WTC11 (cell line): ENCODE measurements at regions not wholly inside any gene's neighbourhood (a gene's known extent, or its start where the extent isn't known, plus 50 kb on each side); places are given as distances from the start of the nearest gene placed in this dataset.

Experiments
- ATAC-seq: fragments of 200-7000 bp; cut with Tn5 transposase; 2 replicates; pipeline ENCODE4 v1.10.0; 2021; ENCODE audit warnings: mild to moderate bottlenecking, moderate library complexity
- CTCF ChIA-PET: fragments of 300-600 bp; sonication (Branson Sonifier 250); formaldehyde crosslinking; loops from one replicate; lab custom pipeline; 2021; ENCODE audit warnings: antibody characterized with exemption; lab: Charles Lee
- POLR2A ChIA-PET: fragments of 350-600 bp; sonication (Branson Sonifier 250); formaldehyde crosslinking; loops from one replicate; lab custom pipeline; 2021; ENCODE audit warnings: antibody characterized with exemption; lab: Charles Lee
- DNase-seq: peaks from one replicate; pipeline ENCODE4 v3.0.0; 2021; ENCODE audit warnings: low spot score
- H3K27ac Mint-ChIP-seq: 2 replicates; pipeline ENCODE4 v1.8.0; 2021; ENCODE audit warnings: mixed read lengths
- H3K27me3 Mint-ChIP-seq: 2 replicates; pipeline ENCODE4 v1.8.0; 2021; ENCODE audit warnings: low read depth, mild to moderate bottlenecking, moderate library complexity, mixed read lengths
- H3K36me3 Mint-ChIP-seq: 2 replicates; pipeline ENCODE4 v1.8.0; 2021; ENCODE audit warnings: mixed read lengths
- H3K4me1 Mint-ChIP-seq: 2 replicates; pipeline ENCODE4 v1.8.0; 2022; ENCODE audit warnings: mixed read lengths
- H3K4me3 Mint-ChIP-seq: 2 replicates; pipeline ENCODE4 v1.8.0; 2021; ENCODE audit warnings: mild to moderate bottlenecking, moderate library complexity, mixed read lengths
- H3K9me3 Mint-ChIP-seq: 2 replicates; pipeline ENCODE4 v1.8.0; 2021; ENCODE audit warnings: mixed read lengths
- CREM ChIP-seq: sonication (generic); formaldehyde crosslinking; IDR thresholded peaks from 2 replicates; pipeline ENCODE4 v1.8.1; 2022; ENCODE audit warnings: mild to moderate bottlenecking, missing genetic modification reagents, moderate library complexity
- ELF4 ChIP-seq: sonication (generic); formaldehyde crosslinking; IDR thresholded peaks from 2 replicates; pipeline ENCODE4 v1.8.1; 2022; ENCODE audit warnings: low read depth, mild to moderate bottlenecking, moderate library complexity, missing genetic modification reagents
- EMX1 ChIP-seq: fragments of 250-450 bp; sonication (Bioruptor Pico); IDR thresholded peaks from 2 replicates; pipeline ENCODE4 v1.8.0; 2021; ENCODE audit warnings: mild to moderate bottlenecking
- ETV6 ChIP-seq: sonication (generic); formaldehyde crosslinking; IDR thresholded peaks from 2 replicates; pipeline ENCODE4 v1.8.1; 2022; ENCODE audit warnings: mild to moderate bottlenecking, missing genetic modification reagents
- FOXP1 ChIP-seq: sonication (generic); formaldehyde crosslinking; IDR thresholded peaks from 2 replicates; pipeline ENCODE4 v1.8.0; 2022; ENCODE audit warnings: missing genetic modification reagents, mild to moderate bottlenecking, moderate library complexity, borderline replicate concordance
- HMGA2 ChIP-seq: fragments of 250-450 bp; sonication (Bioruptor Pico); IDR thresholded peaks from 2 replicates; pipeline ENCODE4 v1.4.0; 2021; ENCODE audit warnings: mild to moderate bottlenecking, moderate library complexity
- IRF2 ChIP-seq: sonication (generic); formaldehyde crosslinking; IDR thresholded peaks from 2 replicates; pipeline ENCODE4 v1.8.0; 2022; ENCODE audit warnings: low read depth, missing genetic modification reagents, borderline replicate concordance
- NFE2L1 ChIP-seq: sonication (generic); formaldehyde crosslinking; IDR thresholded peaks from 2 replicates; pipeline ENCODE4 v1.8.1; 2023; ENCODE audit warnings: missing genetic modification reagents
- NR1H2 ChIP-seq: sonication (generic); formaldehyde crosslinking; IDR thresholded peaks from 2 replicates; pipeline ENCODE4 v1.9.0; 2021; ENCODE audit warnings: mild to moderate bottlenecking, moderate library complexity, missing genetic modification reagents
- NR2C2 ChIP-seq: sonication (generic); formaldehyde crosslinking; IDR thresholded peaks from 2 replicates; pipeline ENCODE4 v1.8.0; 2022; ENCODE audit warnings: mild to moderate bottlenecking, missing genetic modification reagents
- SMAD3 ChIP-seq: sonication (generic); formaldehyde crosslinking; IDR thresholded peaks from 2 replicates; pipeline ENCODE4 v1.8.0; 2022; ENCODE audit warnings: missing genetic modification reagents, mild to moderate bottlenecking, borderline replicate concordance
- ZNF219 ChIP-seq: sonication (generic); formaldehyde crosslinking; IDR thresholded peaks from 2 replicates; pipeline ENCODE4 v1.8.0; 2023; ENCODE audit warnings: missing genetic modification reagents, mild to moderate bottlenecking, borderline replicate concordance
- ZNF317 ChIP-seq: sonication (generic); formaldehyde crosslinking; IDR thresholded peaks from 2 replicates; pipeline ENCODE4 v1.8.1; 2023; ENCODE audit warnings: low read depth, mild to moderate bottlenecking, moderate library complexity, missing genetic modification reagents, borderline replicate concordance
- ZNF396 ChIP-seq: fragments of 250-450 bp; sonication (Bioruptor Pico); IDR thresholded peaks from 2 replicates; pipeline ENCODE4 v1.8.0; 2021; ENCODE audit warnings: mild to moderate bottlenecking, moderate library complexity, borderline replicate concordance
- ZNF671 ChIP-seq: fragments of 250-450 bp; sonication (Bioruptor Pico); IDR thresholded peaks from 2 replicates; pipeline ENCODE4 v1.8.0; 2021; ENCODE audit warnings: mild to moderate bottlenecking
- TF ChIP-seq, protein P1 (sequence below): sonication (generic); formaldehyde crosslinking; IDR thresholded peaks from 2 replicates; pipeline ENCODE4 v1.8.0; 2023; ENCODE audit warnings: mild to moderate bottlenecking, missing genetic modification reagents
- TF ChIP-seq, protein P2 (sequence below): sonication (generic); formaldehyde crosslinking; IDR thresholded peaks from 2 replicates; pipeline ENCODE4 v1.8.1; 2022; ENCODE audit warnings: low read depth, mild to moderate bottlenecking, moderate library complexity, missing genetic modification reagents, borderline replicate concordance
- TF ChIP-seq, protein P3 (sequence below): sonication (generic); formaldehyde crosslinking; IDR thresholded peaks from 2 replicates; pipeline ENCODE4 v1.8.0; 2022; ENCODE audit warnings: mild to moderate bottlenecking, missing genetic modification reagents
- TF ChIP-seq, protein P4 (sequence below): fragments of 250-450 bp; sonication (Bioruptor Pico); IDR thresholded peaks from 2 replicates; pipeline ENCODE4 v1.9.0; 2021; ENCODE audit warnings: mild to moderate bottlenecking, borderline replicate concordance
- TF ChIP-seq, protein P5 (sequence below): fragments of 250-450 bp; sonication (Bioruptor Pico); conservative IDR thresholded peaks from 2 replicates; pipeline ENCODE4 v1.9.0; 2021; ENCODE audit warnings: mild to moderate bottlenecking

DNA sequence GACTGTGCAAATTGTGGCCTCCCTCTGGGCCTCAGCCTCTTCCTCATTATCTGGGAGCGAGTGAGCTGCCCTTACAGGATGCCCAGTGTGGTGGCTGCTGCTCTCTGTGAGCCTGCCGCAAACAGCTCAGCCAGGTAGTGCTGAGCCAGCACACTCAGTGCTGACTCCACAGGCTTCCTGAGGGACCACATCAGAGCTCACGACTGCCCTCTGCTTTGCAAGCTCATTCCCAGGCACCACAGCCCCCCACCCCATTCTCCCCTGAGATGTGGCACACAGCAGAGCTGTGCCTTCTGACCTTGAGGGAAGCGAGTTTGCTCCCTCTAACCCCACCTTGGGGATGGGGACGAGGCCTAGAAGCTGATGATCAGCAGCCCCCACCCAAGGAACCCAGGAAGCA is 230.5 kb upstream of the PPP2R2D start:
- peaks cover 9% of the 10 kb centered on the region for H3K4me1 Mint-ChIP-seq
- H3K9me3 Mint-ChIP-seq, result peaks cover 35% of the 10 kb centered on the region
- no peak overlapping the region for H3K27ac Mint-ChIP-seq
- no peak for DNase-seq
- ChIA-PET POLR2A (interaction anchor here (0.7 kb wide), 1 partner anchor 9 kb away, joined by 3 read pairs; no protein-coding TSS in a partner anchor), CTCF (interaction anchor here (0.6 to 2.1 kb wide), 12 partner anchors 15 to 216 kb away, joined by 3 to 10 read pairs (median 4); no protein-coding TSS in a partner anchor)
- H3K27me3 Mint-ChIP-seq, result peaks cover 9% of the 10 kb centered on the region
- H3K4me3 Mint-ChIP-seq, result no peak overlapping the region
- TF ChIP-seq ZNF219 (CRISPR knock-in tag) (no peak), ZNF317 (CRISPR knock-in tag) (no peak), CREM (CRISPR knock-in tag) (no peak), NR1H2 (CRISPR knock-in tag) (no peak), FOXP1 (CRISPR knock-in tag) (no peak), ZNF671 (no peak), SMAD3 (CRISPR knock-in tag) (no peak), NR2C2 (no peak), IRF2 (CRISPR knock-in tag) (no peak), EMX1 (CRISPR knock-in tag) (no peak), ZNF396 (CRISPR knock-in tag) (no peak), HMGA2 (CRISPR knock-in tag) (no peak), NFE2L1 (CRISPR knock-in tag) (no peak), ETV6 (CRISPR knock-in tag) (no peak), ELF4 (no peak)
- TF ChIP-seq, protein P1, sequence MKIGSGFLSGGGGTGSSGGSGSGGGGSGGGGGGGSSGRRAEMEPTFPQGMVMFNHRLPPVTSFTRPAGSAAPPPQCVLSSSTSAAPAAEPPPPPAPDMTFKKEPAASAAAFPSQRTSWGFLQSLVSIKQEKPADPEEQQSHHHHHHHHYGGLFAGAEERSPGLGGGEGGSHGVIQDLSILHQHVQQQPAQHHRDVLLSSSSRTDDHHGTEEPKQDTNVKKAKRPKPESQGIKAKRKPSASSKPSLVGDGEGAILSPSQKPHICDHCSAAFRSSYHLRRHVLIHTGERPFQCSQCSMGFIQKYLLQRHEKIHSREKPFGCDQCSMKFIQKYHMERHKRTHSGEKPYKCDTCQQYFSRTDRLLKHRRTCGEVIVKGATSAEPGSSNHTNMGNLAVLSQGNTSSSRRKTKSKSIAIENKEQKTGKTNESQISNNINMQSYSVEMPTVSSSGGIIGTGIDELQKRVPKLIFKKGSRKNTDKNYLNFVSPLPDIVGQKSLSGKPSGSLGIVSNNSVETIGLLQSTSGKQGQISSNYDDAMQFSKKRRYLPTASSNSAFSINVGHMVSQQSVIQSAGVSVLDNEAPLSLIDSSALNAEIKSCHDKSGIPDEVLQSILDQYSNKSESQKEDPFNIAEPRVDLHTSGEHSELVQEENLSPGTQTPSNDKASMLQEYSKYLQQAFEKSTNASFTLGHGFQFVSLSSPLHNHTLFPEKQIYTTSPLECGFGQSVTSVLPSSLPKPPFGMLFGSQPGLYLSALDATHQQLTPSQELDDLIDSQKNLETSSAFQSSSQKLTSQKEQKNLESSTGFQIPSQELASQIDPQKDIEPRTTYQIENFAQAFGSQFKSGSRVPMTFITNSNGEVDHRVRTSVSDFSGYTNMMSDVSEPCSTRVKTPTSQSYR (CRISPR knock-in tag), result no peak
- TF ChIP-seq, protein P2, sequence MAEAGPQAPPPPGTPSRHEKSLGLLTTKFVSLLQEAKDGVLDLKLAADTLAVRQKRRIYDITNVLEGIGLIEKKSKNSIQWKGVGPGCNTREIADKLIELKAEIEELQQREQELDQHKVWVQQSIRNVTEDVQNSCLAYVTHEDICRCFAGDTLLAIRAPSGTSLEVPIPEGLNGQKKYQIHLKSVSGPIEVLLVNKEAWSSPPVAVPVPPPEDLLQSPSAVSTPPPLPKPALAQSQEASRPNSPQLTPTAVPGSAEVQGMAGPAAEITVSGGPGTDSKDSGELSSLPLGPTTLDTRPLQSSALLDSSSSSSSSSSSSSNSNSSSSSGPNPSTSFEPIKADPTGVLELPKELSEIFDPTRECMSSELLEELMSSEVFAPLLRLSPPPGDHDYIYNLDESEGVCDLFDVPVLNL (CRISPR knock-in tag), result no peak
- TF ChIP-seq, protein P3, sequence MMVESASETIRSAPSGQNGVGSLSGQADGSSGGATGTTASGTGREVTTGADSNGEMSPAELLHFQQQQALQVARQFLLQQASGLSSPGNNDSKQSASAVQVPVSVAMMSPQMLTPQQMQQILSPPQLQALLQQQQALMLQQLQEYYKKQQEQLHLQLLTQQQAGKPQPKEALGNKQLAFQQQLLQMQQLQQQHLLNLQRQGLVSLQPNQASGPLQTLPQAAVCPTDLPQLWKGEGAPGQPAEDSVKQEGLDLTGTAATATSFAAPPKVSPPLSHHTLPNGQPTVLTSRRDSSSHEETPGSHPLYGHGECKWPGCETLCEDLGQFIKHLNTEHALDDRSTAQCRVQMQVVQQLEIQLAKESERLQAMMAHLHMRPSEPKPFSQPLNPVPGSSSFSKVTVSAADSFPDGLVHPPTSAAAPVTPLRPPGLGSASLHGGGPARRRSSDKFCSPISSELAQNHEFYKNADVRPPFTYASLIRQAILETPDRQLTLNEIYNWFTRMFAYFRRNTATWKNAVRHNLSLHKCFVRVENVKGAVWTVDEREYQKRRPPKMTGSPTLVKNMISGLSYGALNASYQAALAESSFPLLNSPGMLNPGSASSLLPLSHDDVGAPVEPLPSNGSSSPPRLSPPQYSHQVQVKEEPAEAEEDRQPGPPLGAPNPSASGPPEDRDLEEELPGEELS (CRISPR knock-in tag), result no peak
- peak; percentile 93 for ATAC-seq
- H3K36me3 Mint-ChIP-seq, result peaks cover 15% of the 10 kb centered on the region

DNA sequence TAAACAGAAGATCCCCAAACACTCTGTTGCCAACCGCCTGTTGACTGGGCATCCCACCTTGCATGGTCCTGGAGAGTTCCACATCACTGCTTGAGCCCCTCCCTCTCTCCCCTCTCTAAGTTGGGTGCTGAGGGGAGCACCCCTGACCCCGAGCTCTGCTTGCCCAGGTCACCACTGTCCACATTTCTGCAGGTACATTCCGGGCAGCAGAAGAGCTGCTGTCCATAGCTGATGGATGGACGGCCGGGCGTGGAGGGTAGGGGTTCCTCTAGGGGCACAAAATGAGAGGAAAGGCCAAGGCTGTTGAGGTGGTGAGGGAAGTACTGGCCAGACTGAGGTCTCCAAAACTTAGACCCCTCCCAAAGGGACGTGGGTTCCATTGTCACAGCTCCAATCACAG is 227.4 kb upstream of the PPP2R2D start:
- H3K27ac Mint-ChIP-seq, result no peak overlapping the region
- H3K4me3 Mint-ChIP-seq, result no peak overlapping the region
- ATAC-seq (no peak), DNase-seq (no peak)
- H3K27me3 Mint-ChIP-seq, result peaks cover 22% of the 10 kb centered on the region
- CTCF ChIA-PET, result interaction anchor here (0.8 to 2.2 kb wide), 2 partner anchors 14 to 220 kb away, joined by 3 to 5 read pairs; no protein-coding TSS in a partner anchor
- POLR2A ChIA-PET, result no interaction called here
- peaks cover 34% of the 10 kb centered on the region for H3K4me1 Mint-ChIP-seq
- H3K9me3 Mint-ChIP-seq, result peaks cover 35% of the 10 kb centered on the region
- H3K36me3 Mint-ChIP-seq, result peaks cover 15% of the 10 kb centered on the region
- TF ChIP-seq, protein P4, sequence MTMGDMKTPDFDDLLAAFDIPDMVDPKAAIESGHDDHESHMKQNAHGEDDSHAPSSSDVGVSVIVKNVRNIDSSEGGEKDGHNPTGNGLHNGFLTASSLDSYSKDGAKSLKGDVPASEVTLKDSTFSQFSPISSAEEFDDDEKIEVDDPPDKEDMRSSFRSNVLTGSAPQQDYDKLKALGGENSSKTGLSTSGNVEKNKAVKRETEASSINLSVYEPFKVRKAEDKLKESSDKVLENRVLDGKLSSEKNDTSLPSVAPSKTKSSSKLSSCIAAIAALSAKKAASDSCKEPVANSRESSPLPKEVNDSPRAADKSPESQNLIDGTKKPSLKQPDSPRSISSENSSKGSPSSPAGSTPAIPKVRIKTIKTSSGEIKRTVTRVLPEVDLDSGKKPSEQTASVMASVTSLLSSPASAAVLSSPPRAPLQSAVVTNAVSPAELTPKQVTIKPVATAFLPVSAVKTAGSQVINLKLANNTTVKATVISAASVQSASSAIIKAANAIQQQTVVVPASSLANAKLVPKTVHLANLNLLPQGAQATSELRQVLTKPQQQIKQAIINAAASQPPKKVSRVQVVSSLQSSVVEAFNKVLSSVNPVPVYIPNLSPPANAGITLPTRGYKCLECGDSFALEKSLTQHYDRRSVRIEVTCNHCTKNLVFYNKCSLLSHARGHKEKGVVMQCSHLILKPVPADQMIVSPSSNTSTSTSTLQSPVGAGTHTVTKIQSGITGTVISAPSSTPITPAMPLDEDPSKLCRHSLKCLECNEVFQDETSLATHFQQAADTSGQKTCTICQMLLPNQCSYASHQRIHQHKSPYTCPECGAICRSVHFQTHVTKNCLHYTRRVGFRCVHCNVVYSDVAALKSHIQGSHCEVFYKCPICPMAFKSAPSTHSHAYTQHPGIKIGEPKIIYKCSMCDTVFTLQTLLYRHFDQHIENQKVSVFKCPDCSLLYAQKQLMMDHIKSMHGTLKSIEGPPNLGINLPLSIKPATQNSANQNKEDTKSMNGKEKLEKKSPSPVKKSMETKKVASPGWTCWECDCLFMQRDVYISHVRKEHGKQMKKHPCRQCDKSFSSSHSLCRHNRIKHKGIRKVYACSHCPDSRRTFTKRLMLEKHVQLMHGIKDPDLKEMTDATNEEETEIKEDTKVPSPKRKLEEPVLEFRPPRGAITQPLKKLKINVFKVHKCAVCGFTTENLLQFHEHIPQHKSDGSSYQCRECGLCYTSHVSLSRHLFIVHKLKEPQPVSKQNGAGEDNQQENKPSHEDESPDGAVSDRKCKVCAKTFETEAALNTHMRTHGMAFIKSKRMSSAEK (CRISPR knock-in tag), result no peak
- TF ChIP-seq, protein P5, sequence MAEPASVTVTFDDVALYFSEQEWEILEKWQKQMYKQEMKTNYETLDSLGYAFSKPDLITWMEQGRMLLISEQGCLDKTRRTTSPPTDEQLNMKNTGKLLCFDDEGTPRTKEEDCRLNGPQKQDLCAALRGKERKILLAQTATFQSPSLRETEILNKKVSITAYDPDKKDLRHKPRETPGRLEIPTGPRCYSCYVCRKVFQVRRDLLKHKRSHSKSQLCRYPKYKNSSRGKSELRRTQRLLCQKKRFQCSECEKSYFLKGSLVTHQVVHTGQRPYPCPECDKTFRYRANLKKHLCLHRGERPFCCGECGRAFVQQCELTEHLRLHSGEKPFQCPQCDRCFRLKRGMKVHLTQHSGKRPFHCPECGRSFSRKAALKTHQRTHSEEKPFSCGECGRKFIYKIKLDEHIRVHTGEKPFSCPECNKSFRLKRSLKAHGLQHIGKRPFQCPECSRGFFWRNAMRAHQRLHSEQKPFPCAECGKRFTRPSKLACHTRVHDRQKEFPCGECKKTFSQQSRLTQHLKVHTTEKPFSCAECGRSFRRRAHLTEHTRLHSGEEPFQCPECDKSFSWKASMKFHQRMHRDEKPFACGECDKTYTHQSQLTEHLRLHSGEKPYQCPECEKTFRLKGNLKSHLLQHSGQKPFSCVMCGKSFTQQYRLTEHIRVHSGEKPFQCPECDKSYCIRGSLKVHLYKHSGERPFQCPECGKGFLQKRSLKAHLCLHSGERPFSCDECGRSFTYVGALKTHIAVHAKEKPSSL (CRISPR knock-in tag), result no peak
